OCI-LY3 (cell line): ENCODE measurements at regions not wholly inside any gene's neighbourhood (a gene's known extent, or its start where the extent isn't known, plus 50 kb on each side); places are given as distances from the start of the nearest gene placed in this dataset.

ENCODE experiments used
- H2AFZ ChIP-seq: fragments of 200-600, 300-600 bp; shearing (Covaris generic); 2 replicates; pipeline ENCODE4 v1.6.0; 2014; ENCODE audit warnings: antibody characterized with exemption, low read depth, low read length
- H3K27ac ChIP-seq: fragments of 200-600, 300-600 bp; sonication (generic); 2 replicates; pipeline ENCODE4 v1.5.1; 2014; ENCODE audit warnings: mild to moderate bottlenecking, low read length, moderate library complexity, mixed read lengths
- H3K27me3 ChIP-seq: fragments of 200-600, 300-600 bp; sonication (generic); 2 replicates; pipeline ENCODE4 v1.6.1; 2014; ENCODE audit warnings: low read depth, low read length, mixed read lengths
- H3K36me3 ChIP-seq: fragments of 200-600, 300-600 bp; sonication (generic); replicated peaks from 2 replicates; pipeline ENCODE3; 2014; ENCODE audit warnings: low read depth, low read length, mixed read lengths
- H3K4me1 ChIP-seq: fragments of 300-600, 200-600 bp; sonication (generic); 2 replicates; pipeline ENCODE4 v1.6.1; 2014; ENCODE audit warnings: low read length, mixed read lengths
- H3K4me2 ChIP-seq: fragments of 200-600, 300-600 bp; sonication (generic); 2 replicates; pipeline ENCODE4 v1.6.1; 2014; ENCODE audit warnings: low read length, mixed read lengths
- H3K4me3 ChIP-seq: fragments of 300-600, 200-600 bp; sonication (generic); 2 replicates; pipeline ENCODE4 v1.5.1; 2014; ENCODE audit warnings: antibody characterized with exemption, mild to moderate bottlenecking, low read length, moderate library complexity
- H3K79me2 ChIP-seq: fragments of 300-600, 200-600 bp; shearing (Covaris generic); 2 replicates; pipeline ENCODE4 v1.6.1; 2014; ENCODE audit warnings: mild to moderate bottlenecking, low read length, mixed read lengths
- H3K9ac ChIP-seq: fragments of 300-600, 200-600 bp; shearing (Covaris generic); 2 replicates; pipeline ENCODE4 v1.6.0; 2014; ENCODE audit warnings: mild to moderate bottlenecking, low read length, moderate library complexity
- H3K9me3 ChIP-seq: fragments of 200-600, 300-600 bp; shearing (Covaris generic); 2 replicates; pipeline ENCODE4 v1.6.1; 2014; ENCODE audit warnings: low read length, mixed read lengths; ENCODE audit not compliant: insufficient read depth
- H4K20me1 ChIP-seq: fragments of 200-600, 300-600 bp; sonication (generic); 2 replicates; pipeline ENCODE4 v1.6.1; 2016; ENCODE audit warnings: low read length, mixed read lengths; ENCODE audit not compliant: insufficient read depth
- EZH2phosphoT487 ChIP-seq: fragments of 200-600 bp; shearing (Covaris generic); IDR thresholded peaks from 2 replicates; pipeline ENCODE4 v1.6.1; 2018; ENCODE audit warnings: antibody characterized with exemption, mixed run types, low read depth
- TF ChIP-seq, protein P1 (sequence below): fragments of 200-600, 300-600 bp; sonication (generic); IDR thresholded peaks from 2 replicates; pipeline ENCODE4 v1.5.1; 2014; ENCODE audit warnings: antibody characterized with exemption, low read length, low read depth

DNA sequence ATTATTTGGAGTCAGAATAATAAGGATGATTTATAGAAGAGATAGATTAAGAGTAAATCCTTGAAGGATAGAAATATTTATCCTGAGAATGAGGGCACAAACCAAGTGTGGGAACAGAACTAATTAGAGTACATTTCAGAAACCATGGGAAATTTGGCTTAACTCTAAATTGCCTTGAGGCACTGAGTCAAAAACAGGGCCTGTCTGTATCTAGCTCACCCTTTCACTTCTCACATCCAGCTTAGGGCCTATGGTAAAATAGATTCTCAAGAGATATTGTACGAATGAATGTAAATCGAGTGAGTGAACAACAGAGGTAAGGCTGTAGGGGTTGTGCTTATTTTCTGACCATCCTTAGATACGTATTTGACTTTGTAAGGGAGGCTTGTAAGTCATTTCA, 586.1 kb upstream of the DPPA4 start:
- H3K9me3 ChIP-seq: no peaks in the 10 kb centered on the region
- TF ChIP-seq EZH2phosphoT487: no peak
- TF ChIP-seq, protein P1, sequence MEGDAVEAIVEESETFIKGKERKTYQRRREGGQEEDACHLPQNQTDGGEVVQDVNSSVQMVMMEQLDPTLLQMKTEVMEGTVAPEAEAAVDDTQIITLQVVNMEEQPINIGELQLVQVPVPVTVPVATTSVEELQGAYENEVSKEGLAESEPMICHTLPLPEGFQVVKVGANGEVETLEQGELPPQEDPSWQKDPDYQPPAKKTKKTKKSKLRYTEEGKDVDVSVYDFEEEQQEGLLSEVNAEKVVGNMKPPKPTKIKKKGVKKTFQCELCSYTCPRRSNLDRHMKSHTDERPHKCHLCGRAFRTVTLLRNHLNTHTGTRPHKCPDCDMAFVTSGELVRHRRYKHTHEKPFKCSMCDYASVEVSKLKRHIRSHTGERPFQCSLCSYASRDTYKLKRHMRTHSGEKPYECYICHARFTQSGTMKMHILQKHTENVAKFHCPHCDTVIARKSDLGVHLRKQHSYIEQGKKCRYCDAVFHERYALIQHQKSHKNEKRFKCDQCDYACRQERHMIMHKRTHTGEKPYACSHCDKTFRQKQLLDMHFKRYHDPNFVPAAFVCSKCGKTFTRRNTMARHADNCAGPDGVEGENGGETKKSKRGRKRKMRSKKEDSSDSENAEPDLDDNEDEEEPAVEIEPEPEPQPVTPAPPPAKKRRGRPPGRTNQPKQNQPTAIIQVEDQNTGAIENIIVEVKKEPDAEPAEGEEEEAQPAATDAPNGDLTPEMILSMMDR: no peak
- H3K9ac ChIP-seq: no peak overlapping the region
- peaks cover 20% of the 10 kb centered on the region for H3K4me1 ChIP-seq
- no peaks in the 10 kb centered on the region for H4K20me1 ChIP-seq
- H3K27ac ChIP-seq: no peak overlapping the region
- no peaks in the 10 kb centered on the region for H3K79me2 ChIP-seq
- H3K4me2 ChIP-seq: no peak overlapping the region
- H3K27me3 ChIP-seq: no peaks in the 10 kb centered on the region
- no peak overlapping the region for H2AFZ ChIP-seq
- no peak overlapping the region for H3K4me3 ChIP-seq
- H3K36me3 ChIP-seq: no peaks in the 10 kb centered on the region

DNA sequence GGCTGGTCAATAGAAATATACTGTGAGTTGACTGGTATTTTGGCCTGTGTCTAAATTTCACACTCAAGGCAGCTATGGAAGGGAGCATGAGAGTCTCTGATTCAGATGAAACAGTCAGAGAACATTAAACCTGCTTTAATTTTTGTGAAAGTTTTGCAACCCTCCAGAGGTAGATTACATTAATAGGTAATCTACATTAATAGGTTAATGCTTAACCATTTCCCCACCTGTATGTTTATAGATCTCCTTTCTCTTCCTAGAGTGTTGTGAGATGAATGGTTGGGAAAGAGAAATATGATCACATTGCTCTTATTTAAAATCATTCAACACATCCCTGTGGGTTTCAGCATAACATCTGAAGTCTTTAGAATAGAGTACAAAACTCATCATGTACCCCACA, 586.9 kb upstream of the DPPA4 start:
- no peak overlapping the region for H3K9ac ChIP-seq
- H3K27ac ChIP-seq: no peak overlapping the region
- no peaks in the 10 kb centered on the region for H3K9me3 ChIP-seq
- H3K27me3 ChIP-seq: no peaks in the 10 kb centered on the region
- no peaks in the 10 kb centered on the region for H3K79me2 ChIP-seq
- peaks cover 20% of the 10 kb centered on the region for H3K4me1 ChIP-seq
- no peak overlapping the region for H3K4me3 ChIP-seq
- H3K4me2 ChIP-seq: no peak overlapping the region
- TF ChIP-seq EZH2phosphoT487: no peak
- TF ChIP-seq, protein P1: no peak
- H4K20me1 ChIP-seq: no peaks in the 10 kb centered on the region
- H2AFZ ChIP-seq: no peak overlapping the region
- no peaks in the 10 kb centered on the region for H3K36me3 ChIP-seq

DNA sequence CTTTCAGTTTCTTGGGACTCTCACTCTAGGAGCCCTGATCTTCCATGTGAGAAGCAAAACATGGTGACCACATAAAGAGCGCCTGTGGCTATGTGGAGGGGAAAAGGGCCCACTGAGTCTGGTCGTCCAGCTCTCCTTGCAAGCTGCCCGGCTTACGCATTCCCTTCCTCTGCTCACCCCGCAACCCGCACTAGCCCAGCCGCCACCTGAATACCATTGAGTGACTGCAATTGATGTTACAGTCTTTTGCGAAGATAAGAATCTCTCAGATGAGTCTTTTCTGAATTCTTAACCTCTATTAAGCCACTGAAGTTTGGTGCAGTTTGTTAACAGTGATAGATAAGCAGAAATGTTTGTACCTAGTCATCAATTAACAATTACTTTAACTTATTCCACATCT, 589.0 kb upstream of the DPPA4 start:
- Histone ChIP-seq H4K20me1 (no peaks in the 10 kb centered on the region), H3K9ac (no peak overlapping the region), H3K4me1 (peaks cover 20% of the 10 kb centered on the region), H2AFZ (no peak overlapping the region), H3K9me3 (no peaks in the 10 kb centered on the region), H3K36me3 (no peaks in the 10 kb centered on the region), H3K4me2 (no peak overlapping the region), H3K27ac (no peak overlapping the region), H3K79me2 (no peaks in the 10 kb centered on the region), H3K27me3 (no peaks in the 10 kb centered on the region), H3K4me3 (no peak overlapping the region)
- TF ChIP-seq, protein P1: no peak
- TF ChIP-seq EZH2phosphoT487: no peak

DNA sequence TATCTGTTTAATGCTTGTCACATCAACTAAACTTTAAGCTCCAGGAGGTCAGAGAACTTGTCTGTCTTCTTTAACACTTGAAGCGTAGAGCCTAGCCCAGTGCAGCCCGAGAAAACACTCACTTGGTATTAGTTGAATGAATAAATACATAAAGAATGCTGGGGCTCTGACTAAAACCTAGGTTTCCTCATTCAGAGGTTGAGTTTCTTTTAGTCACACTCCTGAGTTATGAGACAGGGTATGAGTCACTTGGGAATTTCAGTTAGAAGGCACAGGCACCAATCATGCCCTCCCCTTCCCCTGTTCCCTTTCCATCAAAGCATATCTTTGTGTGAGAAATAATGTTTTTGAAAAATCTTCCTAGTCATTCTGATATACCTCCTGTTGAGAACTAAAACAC, 589.8 kb upstream of the DPPA4 start:
- H3K4me2 ChIP-seq: no peak overlapping the region; the same call in 1 of the 2 replicates
- H3K36me3 ChIP-seq: no peaks in the 10 kb centered on the region
- H3K9me3 ChIP-seq: no peaks in the 10 kb centered on the region
- no peak overlapping the region for H3K4me3 ChIP-seq
- no peak overlapping the region for H3K9ac ChIP-seq
- H4K20me1 ChIP-seq: no peaks in the 10 kb centered on the region
- H3K79me2 ChIP-seq: no peaks in the 10 kb centered on the region
- TF ChIP-seq, protein P1: no peak
- TF ChIP-seq EZH2phosphoT487: no peak
- H3K27ac ChIP-seq: no peak overlapping the region
- H3K4me1 ChIP-seq: peaks cover 20% of the 10 kb centered on the region
- no peak overlapping the region for H2AFZ ChIP-seq
- H3K27me3 ChIP-seq: no peaks in the 10 kb centered on the region
